Endothelial cell of hepatic sinusoid (primary cell): ENCODE measurements at regions not wholly inside any gene's neighbourhood (a gene's known extent, or its start where the extent isn't known, plus 50 kb on each side); places are given as distances from the start of the nearest gene placed in this dataset.

Experiments used
- in situ Hi-C: cut with HindIII; loops from 2 replicates; pipeline ENCODE4 v1.10.0; 2017; ENCODE audit warnings: low sequenced_read_pairs

GRCh38 chr12:91572869-91573268 lies 390.3 kb upstream of the DCN start:
- in situ Hi-C loops: no loop called here

GRCh38 chr12:91567100-91567485 lies 384.5 kb upstream of the DCN start:
- in situ Hi-C loops: no loop called here

GRCh38 chr12:91566328-91567099 lies 383.9 kb upstream of the DCN start:
- in situ Hi-C loops: no loop called here

GRCh38 chr12:91565846-91566245 lies 383.2 kb upstream of the DCN start:
- in situ Hi-C loops: no loop called here

- in situ Hi-C loops: no loop called here
Measured at GRCh38 chr12:91565246-91565645, 382.6 kb upstream of the DCN start.

- in situ Hi-C loops: no loop called here
Measured at GRCh38 chr12:91563011-91563765, 380.6 kb upstream of the DCN start.

- in situ Hi-C loops: no loop called here
Measured at GRCh38 chr12:91562476-91562875, 379.9 kb upstream of the DCN start.

- in situ Hi-C loops: no loop called here
Measured at GRCh38 chr12:91561958-91562325, 379.3 kb upstream of the DCN start.

GRCh38 chr12:91561301-91561957 lies 378.8 kb upstream of the DCN start:
- in situ Hi-C loops: no loop called here

GRCh38 chr12:91556909-91557308 lies 374.3 kb upstream of the DCN start:
- in situ Hi-C loops: no loop called here

- in situ Hi-C loops: no loop called here
Measured at GRCh38 chr12:91555436-91556415, 373.1 kb upstream of the DCN start.

- in situ Hi-C loops: no loop called here
Measured at GRCh38 chr12:91551927-91552326, 369.3 kb upstream of the DCN start.

- in situ Hi-C loops: no loop called here
Measured at GRCh38 chr12:91551242-91551641, 368.6 kb upstream of the DCN start.

- in situ Hi-C loops: no loop called here
Measured at GRCh38 chr12:91542666-91543065, 360.0 kb upstream of the DCN start.

- in situ Hi-C loops: no loop called here
Measured at GRCh38 chr12:91542067-91542466, 359.4 kb upstream of the DCN start.

GRCh38 chr12:91538418-91538817 lies 355.8 kb upstream of the DCN start:
- in situ Hi-C loops: no loop called here

- in situ Hi-C loops: no loop called here
Measured at GRCh38 chr12:91533366-91533765, 350.7 kb upstream of the DCN start.

- in situ Hi-C loops: no loop called here
Measured at GRCh38 chr12:91529829-91530228, 347.2 kb upstream of the DCN start.

- in situ Hi-C loops: no loop called here
Measured at GRCh38 chr12:91523831-91524230, 341.2 kb upstream of the DCN start.

GRCh38 chr12:91516695-91517047 lies 334.1 kb upstream of the DCN start:
- in situ Hi-C loops: no loop called here
